ENCODE measurements at regions not wholly inside any gene's neighbourhood (a gene's known extent, or its start where the extent isn't known, plus 50 kb on each side); places are given as distances from the start of the nearest gene placed in this dataset.

GRCh38 chr21:21963911-21964310, 965.7 kb downstream of the NCAM2 start:
- ChIA-PET CTCF (no interaction called here), POLR2A (no interaction called here)
- no peak overlapping the region for H3K4me3 ChIP-seq (ENCODE audit: low read depth, low read length)
- no peak for DNase-seq (ENCODE audit: low read depth, low spot score)
- TF ChIP-seq CTCF (IDR thresholded peaks at IDR 0.05; ENCODE audit: insufficient read depth, low read length, missing control alignments): no peak

- CTCF ChIA-PET: no interaction called here
- DNase-seq (ENCODE audit: low read depth, low spot score): no peak
- POLR2A ChIA-PET: no interaction called here
- no peak for TF ChIP-seq CTCF (IDR thresholded peaks at IDR 0.05; ENCODE audit: insufficient read depth, low read length, missing control alignments)
- H3K4me3 ChIP-seq (ENCODE audit: low read depth, low read length): no peak overlapping the region
Observed at GRCh38 chr21:21968810-21969209, 970.6 kb downstream of the NCAM2 start.

GRCh38 chr21:21969211-21969610, 971.0 kb downstream of the NCAM2 start:
- DNase-seq (ENCODE audit: low read depth, low spot score): no peak
- no peak for TF ChIP-seq CTCF (IDR thresholded peaks at IDR 0.05; ENCODE audit: insufficient read depth, low read length, missing control alignments)
- ChIA-PET CTCF (no interaction called here), POLR2A (no interaction called here)
- H3K4me3 ChIP-seq (ENCODE audit: low read depth, low read length): no peak overlapping the region

GRCh38 chr21:21971384-21971783, 973.2 kb downstream of the NCAM2 start:
- POLR2A ChIA-PET: no interaction called here
- no peak for TF ChIP-seq CTCF (IDR thresholded peaks at IDR 0.05; ENCODE audit: insufficient read depth, low read length, missing control alignments)
- CTCF ChIA-PET: no interaction called here
- no peak for DNase-seq (ENCODE audit: low read depth, low spot score)
- no peak overlapping the region for H3K4me3 ChIP-seq (ENCODE audit: low read depth, low read length)

- H3K4me3 ChIP-seq (ENCODE audit: low read depth, low read length): no peak overlapping the region
- no peak for DNase-seq (ENCODE audit: low read depth, low spot score)
- ChIA-PET POLR2A (no interaction called here), CTCF (no interaction called here)
- no peak for TF ChIP-seq CTCF (IDR thresholded peaks at IDR 0.05; ENCODE audit: insufficient read depth, low read length, missing control alignments)
Observed at GRCh38 chr21:21973806-21974205, 975.6 kb downstream of the NCAM2 start.

- H3K4me3 ChIP-seq (ENCODE audit: low read depth, low read length): no peak overlapping the region
- TF ChIP-seq CTCF (IDR thresholded peaks at IDR 0.05; ENCODE audit: insufficient read depth, low read length, missing control alignments): no peak
- no peak for DNase-seq (ENCODE audit: low read depth, low spot score)
- ChIA-PET POLR2A (no interaction called here), CTCF (no interaction called here)
Observed at GRCh38 chr21:21996891-21997290, 998.7 kb downstream of the NCAM2 start.

Data from AG04449 (cell line).